Immature natural killer cell (primary cell): ENCODE measurements at regions not wholly inside any gene's neighbourhood (a gene's known extent, or its start where the extent isn't known, plus 50 kb on each side); places are given as distances from the start of the nearest gene placed in this dataset.

Experiments
- DNase-seq, 3 donors: peaks; one replicate each; pipeline ENCODE4 v3.0.0; 2022; ENCODE audit warnings: mixed read lengths in 1 of 3
- H3K27ac Mint-ChIP-seq, 6 donors: one replicate each; pipeline ENCODE4 v1.8.0; 2020; ENCODE audit warnings: mixed read lengths in 6 of 6, mild to moderate bottlenecking in 5 of 6, inconsistent platforms in 4 of 6, moderate library complexity in 3 of 6
- H3K27me3 Mint-ChIP-seq, 3 donors: one replicate each; pipeline ENCODE4 v1.8.0; 2020 to 2021; ENCODE audit warnings: low read depth in 3 of 3, mild to moderate bottlenecking in 3 of 3, mixed read lengths in 3 of 3, moderate library complexity in 3 of 3, inconsistent platforms in 1 of 3
- H3K36me3 Mint-ChIP-seq, 3 donors: one replicate each; pipeline ENCODE4 v1.8.0; 2020; ENCODE audit warnings: mixed read lengths in 3 of 3, inconsistent platforms in 2 of 3, mild to moderate bottlenecking in 2 of 3
- H3K4me1 Mint-ChIP-seq, 2 donors: one replicate each; pipeline ENCODE4 v1.8.0; 2020; ENCODE audit warnings: inconsistent platforms in 2 of 2, mild to moderate bottlenecking in 2 of 2, mixed read lengths in 2 of 2, moderate library complexity in 1 of 2
- H3K4me3 Mint-ChIP-seq, 5 donors: one replicate each; pipeline ENCODE4 v1.8.0; 2020; ENCODE audit warnings: mild to moderate bottlenecking in 5 of 5, mixed read lengths in 5 of 5, inconsistent platforms in 3 of 5, moderate library complexity in 3 of 5
- H3K9me3 Mint-ChIP-seq, 6 donors: one replicate each; pipeline ENCODE4 v1.8.0; 2020; ENCODE audit warnings: mild to moderate bottlenecking in 6 of 6, mixed read lengths in 6 of 6, inconsistent platforms in 4 of 6, moderate library complexity in 3 of 6

DNA sequence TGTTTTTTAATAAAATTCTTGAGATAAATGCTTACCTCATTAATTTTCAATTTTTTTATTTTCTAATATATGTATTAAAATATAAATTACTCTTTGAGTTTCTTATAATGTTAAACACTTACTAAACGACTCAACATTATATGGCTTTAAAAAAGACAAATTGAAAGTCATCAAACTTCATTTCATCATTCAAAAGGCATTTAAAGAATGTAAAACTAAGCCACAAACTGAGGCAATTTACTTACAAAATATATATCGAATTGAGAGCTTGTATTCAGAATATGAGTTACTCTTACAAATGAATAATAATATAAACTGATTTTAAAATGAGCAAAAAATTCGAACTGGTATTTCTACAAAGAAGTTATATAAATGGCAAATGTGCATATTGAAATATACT, 1262.2 kb upstream of the PIK3C3 start:
- no peaks in the 10 kb centered on the region for H3K36me3 Mint-ChIP-seq
- H3K27ac Mint-ChIP-seq: no peak overlapping the region
- peaks cover 6 to 46% (median 25%) of the 10 kb centered on the region in 6 donors for H3K9me3 Mint-ChIP-seq
- no peaks in the 10 kb centered on the region for H3K4me1 Mint-ChIP-seq
- DNase-seq: no peak
- H3K27me3 Mint-ChIP-seq: peaks cover 0 to 1% (median 0%) of the 10 kb centered on the region in 3 donors
- H3K4me3 Mint-ChIP-seq: no peak overlapping the region

DNA sequence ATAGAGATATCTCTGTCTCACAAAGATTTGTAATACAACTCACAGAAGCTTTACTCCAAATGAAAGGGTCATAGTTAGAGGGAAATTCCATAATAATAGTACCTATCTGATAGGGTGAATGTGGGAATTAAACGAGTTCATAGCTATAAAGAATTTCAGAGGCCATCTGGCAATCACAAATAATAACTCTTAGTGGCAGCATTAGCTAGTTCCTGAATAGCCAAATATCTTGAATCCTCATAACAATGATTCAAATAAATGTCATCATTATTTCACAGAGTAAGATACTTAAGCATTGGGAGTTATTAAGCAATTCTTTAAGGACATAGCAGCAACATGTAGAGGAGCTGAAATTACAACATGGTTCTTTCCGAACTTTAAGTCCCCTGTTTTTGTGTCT, 1265.0 kb upstream of the PIK3C3 start:
- Mint-ChIP-seq H3K36me3 (no peaks in the 10 kb centered on the region), H3K4me1 (no peaks in the 10 kb centered on the region), H3K9me3 (peaks cover 6 to 47% (median 19%) of the 10 kb centered on the region in 6 donors), H3K27me3 (no peaks in the 10 kb centered on the region), H3K4me3 (no peak overlapping the region), H3K27ac (no peak overlapping the region)
- DNase-seq: no peak

DNA sequence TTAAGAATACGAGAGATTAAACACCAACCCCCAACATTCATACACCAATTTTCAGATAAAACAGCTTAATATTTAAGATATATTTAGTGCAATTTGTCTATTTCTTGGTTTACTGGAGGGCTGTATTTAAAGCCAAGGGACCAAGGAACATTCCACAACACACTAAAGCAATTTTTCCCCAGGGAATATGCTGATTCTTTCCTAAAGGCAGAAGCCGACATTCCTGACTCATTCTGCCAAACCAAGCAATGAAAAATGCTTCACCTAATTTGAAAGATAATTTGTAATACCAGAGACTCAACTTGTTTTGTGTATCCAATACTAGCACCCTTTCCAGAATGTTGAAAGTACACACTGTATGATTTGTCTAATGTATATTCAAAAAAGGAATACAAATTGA, 1267.6 kb upstream of the PIK3C3 start:
- H3K27me3 Mint-ChIP-seq: no peaks in the 10 kb centered on the region
- H3K4me1 Mint-ChIP-seq: no peaks in the 10 kb centered on the region
- H3K9me3 Mint-ChIP-seq: peaks cover 6 to 53% (median 19%) of the 10 kb centered on the region in 6 donors
- H3K36me3 Mint-ChIP-seq: no peaks in the 10 kb centered on the region
- H3K27ac Mint-ChIP-seq: no peak overlapping the region
- DNase-seq: no peak
- H3K4me3 Mint-ChIP-seq: no peak overlapping the region

DNA sequence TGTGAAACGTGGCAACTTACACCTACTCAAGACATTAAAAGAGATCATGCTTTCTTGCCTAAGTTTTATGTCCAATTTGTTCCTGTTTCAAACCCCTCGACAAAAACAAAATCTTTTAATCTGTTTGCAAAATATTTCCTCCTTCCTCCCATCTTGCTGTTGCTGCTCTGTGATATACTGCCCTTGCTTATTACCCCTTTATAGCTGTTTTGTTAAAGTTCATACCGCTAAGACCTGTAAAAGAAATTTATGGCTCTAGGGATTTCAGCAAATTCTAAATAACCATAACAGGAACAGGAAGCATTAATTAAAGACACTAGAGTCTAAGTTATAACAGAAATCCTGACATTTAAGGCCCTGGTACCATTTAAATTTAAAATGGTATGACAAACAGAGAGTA, 1268.2 kb upstream of the PIK3C3 start:
- no peaks in the 10 kb centered on the region for H3K27me3 Mint-ChIP-seq
- no peak overlapping the region for H3K4me3 Mint-ChIP-seq
- H3K36me3 Mint-ChIP-seq: no peaks in the 10 kb centered on the region

DNA sequence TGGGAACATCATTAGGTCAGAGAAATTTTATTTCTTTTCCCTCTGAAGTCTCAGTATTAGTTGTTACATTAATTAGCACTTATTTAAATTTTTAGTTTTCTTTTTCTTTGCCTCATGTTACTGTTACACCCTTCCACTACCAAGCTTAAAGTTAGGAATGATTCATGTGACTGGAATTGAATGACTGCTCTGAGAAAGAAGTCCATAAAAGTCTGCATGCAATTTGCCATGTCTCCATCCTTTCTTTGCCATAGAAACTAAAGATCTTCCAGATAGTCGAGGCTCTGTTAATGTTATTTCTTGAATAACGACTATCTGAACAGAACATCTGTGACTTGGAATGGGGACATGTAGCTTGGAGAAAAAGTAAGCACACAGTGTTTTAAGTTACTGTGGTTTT, 1269.8 kb upstream of the PIK3C3 start:
- no peaks in the 10 kb centered on the region for H3K27me3 Mint-ChIP-seq
- peaks cover 6 to 58% (median 21%) of the 10 kb centered on the region in 6 donors for H3K9me3 Mint-ChIP-seq
- H3K4me1 Mint-ChIP-seq: no peaks in the 10 kb centered on the region
- DNase-seq: no peak
- H3K36me3 Mint-ChIP-seq: no peaks in the 10 kb centered on the region
- no peak overlapping the region for H3K4me3 Mint-ChIP-seq
- H3K27ac Mint-ChIP-seq: no peak overlapping the region

More for the DNA sequence above, 1268.2 kb upstream of the PIK3C3 start:
- Mint-ChIP-seq H3K9me3 (peaks cover 6 to 53% (median 21%) of the 10 kb centered on the region in 6 donors), H3K27ac (no peak overlapping the region), H3K4me1 (no peaks in the 10 kb centered on the region)
- no peak for DNase-seq

DNA sequence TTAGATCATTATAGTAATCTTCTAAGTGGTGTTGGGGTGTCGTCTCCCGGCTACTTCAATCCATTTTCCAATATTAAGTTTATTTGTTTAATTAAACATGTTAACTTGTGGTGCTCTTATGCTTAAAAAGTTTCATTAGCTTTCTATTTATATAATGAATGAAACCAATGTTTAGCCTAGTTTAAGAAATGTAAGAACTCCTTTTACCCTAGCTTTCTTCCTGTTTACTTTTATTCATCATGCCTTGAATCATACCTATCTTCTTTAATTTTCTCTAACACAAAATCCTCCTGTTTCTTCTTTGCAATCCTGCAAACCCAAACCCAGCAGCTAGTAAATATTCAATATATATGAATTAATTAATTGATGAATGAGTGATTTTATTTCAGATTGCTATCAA, 1276.7 kb upstream of the PIK3C3 start:
- no peaks in the 10 kb centered on the region for H3K36me3 Mint-ChIP-seq
- H3K27me3 Mint-ChIP-seq: no peaks in the 10 kb centered on the region
- no peak overlapping the region for H3K4me3 Mint-ChIP-seq
- H3K27ac Mint-ChIP-seq: no peak overlapping the region
- peaks cover 2 to 44% (median 8%) of the 10 kb centered on the region in 6 donors for H3K9me3 Mint-ChIP-seq
- no peaks in the 10 kb centered on the region for H3K4me1 Mint-ChIP-seq
- no peak for DNase-seq

DNA sequence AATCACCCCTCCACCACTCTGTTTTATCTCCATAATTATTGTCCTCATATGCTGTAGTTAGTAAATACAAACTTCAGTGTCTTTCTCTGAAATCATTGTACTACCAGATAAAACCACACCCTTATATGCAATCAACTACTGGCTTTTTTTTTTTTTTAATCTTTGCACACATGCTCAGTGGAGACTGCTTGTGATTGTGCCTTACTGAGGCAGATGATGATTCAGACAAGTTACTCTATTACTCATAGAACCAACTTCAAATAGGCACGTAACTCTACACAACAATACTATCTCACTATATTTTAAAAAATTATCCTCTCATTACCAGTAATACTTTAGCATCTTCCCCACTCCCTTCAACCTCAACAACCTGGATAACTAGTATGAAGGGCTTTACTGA, 1278.4 kb upstream of the PIK3C3 start:
- Mint-ChIP-seq H3K27ac (no peak overlapping the region), H3K9me3 (peaks cover 4 to 49% (median 8%) of the 10 kb centered on the region in 6 donors), H3K4me3 (no peak overlapping the region), H3K4me1 (no peaks in the 10 kb centered on the region), H3K36me3 (no peaks in the 10 kb centered on the region), H3K27me3 (no peaks in the 10 kb centered on the region)
- DNase-seq: no peak

DNA sequence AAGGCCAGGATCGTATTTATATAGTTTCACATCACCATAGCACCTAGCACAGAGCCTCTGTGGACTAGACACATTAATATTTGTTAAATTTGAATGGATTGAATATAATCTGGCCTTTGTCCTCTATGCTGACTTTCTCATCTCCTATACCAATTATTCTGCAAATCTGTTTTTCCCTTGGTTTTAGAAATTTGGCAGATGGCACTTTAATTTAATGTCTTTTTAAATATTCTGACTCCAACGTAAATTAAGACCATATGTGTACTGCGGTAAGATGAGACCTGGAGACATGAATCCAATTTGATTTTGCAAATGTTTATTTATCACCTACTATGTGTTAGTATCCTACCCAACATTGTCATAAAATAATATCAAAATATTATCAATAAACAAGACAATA, 1281.9 kb upstream of the PIK3C3 start:
- H3K4me1 Mint-ChIP-seq: no peaks in the 10 kb centered on the region
- H3K9me3 Mint-ChIP-seq: peaks cover 8 to 42% (median 14%) of the 10 kb centered on the region in 6 donors
- no peaks in the 10 kb centered on the region for H3K27me3 Mint-ChIP-seq
- DNase-seq: no peak
- no peak overlapping the region for H3K4me3 Mint-ChIP-seq
- H3K36me3 Mint-ChIP-seq: no peaks in the 10 kb centered on the region
- no peak overlapping the region for H3K27ac Mint-ChIP-seq

DNA sequence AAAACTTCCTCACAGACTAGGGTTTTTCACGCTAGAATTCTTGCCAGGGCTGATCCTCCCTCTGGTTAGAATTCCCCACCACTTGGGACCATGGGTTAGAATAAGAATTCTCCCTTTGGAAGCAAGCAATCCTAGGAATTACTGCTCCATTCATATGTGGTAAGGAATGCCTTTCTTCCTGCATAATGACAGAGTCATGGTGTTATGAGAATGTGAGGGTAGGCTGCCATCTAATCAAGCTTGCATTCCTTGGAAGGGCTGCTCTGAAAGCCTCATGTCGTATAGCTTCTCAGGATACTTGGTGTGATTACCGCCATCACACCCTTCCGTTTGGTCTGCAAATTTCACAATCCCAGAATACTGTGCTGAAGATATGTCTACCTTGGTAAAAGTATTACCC, 1282.4 kb upstream of the PIK3C3 start:
- Mint-ChIP-seq H3K36me3 (no peaks in the 10 kb centered on the region), H3K9me3 (peaks cover 10 to 47% (median 18%) of the 10 kb centered on the region in 6 donors), H3K4me3 (no peak overlapping the region), H3K27me3 (no peaks in the 10 kb centered on the region), H3K27ac (no peak overlapping the region), H3K4me1 (no peaks in the 10 kb centered on the region)
- DNase-seq: no peak

DNA sequence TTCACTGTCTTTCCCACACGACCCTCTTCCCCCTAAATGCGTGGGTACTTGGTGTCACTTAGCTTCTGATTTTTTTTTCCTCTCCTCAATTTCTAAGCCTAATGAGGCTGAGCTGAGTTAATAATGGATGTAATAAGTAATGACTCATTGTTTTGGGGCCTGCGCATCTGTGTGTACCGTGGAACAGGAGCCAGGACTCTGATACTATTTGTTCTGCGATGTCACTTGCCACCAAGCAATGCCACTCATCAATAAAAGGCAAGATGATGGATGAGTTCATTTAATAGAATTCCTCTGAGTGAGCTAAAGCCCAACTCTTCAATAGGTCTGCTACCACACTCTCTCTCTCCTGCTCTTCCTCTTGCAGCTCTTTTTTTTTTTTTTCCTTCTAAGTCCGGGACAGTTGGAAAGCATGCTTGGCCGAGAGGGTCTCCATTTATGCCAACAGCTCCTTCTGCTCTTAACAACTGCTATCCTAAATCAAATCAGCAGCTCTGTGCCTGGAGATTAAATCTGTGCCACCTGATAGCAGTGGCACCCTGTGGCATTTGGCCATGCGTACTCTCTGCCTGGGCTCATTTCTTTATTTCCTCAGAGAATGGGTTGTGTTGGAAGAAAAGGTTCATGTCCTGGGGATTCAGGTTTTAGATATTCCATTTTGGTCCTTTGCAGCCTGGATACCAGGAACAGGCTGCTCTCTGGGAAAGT, 1284.2 kb upstream of the PIK3C3 start:
- H3K27ac Mint-ChIP-seq: no peak overlapping the region
- peaks cover 16 to 54% (median 25%) of the 10 kb centered on the region in 6 donors for H3K9me3 Mint-ChIP-seq
- no peaks in the 10 kb centered on the region for H3K27me3 Mint-ChIP-seq
- H3K36me3 Mint-ChIP-seq: no peaks in the 10 kb centered on the region
- no peak overlapping the region for H3K4me3 Mint-ChIP-seq
- DNase-seq: no peak
- no peaks in the 10 kb centered on the region for H3K4me1 Mint-ChIP-seq

DNA sequence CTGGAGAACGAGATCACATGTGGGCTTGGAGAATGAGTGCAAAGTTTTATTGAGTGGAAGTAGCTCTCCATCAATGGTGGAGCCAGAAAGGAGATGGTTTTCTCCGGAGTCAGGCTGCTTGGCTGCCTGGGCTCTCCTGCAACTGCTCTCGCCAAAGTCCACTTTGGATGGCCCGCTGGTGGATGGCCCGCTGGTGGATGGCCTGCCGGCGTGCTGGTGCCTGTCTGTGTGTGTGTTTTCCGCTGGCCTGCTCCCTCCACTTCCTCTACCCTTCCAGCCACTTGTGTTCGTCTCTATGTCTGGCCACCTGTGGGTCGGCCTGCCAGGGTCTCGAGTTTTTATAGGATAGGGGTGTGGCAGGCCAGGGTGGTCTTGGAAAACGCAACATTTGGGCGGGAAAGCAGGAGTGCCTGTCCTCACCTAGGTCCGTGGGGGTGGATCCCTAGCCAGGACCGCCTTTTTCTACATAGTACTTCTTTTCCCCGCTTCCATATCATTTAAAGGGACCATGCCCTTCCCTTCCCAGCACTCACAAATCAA, 1292.1 kb upstream of the PIK3C3 start:
- Mint-ChIP-seq H3K36me3 (no peaks in the 10 kb centered on the region), H3K27me3 (peaks cover 0 to 1% (median 0%) of the 10 kb centered on the region in 3 donors), H3K27ac (no peak overlapping the region), H3K9me3 (peaks cover 11 to 58% (median 30%) of the 10 kb centered on the region in 6 donors), H3K4me3 (no peak overlapping the region), H3K4me1 (no peaks in the 10 kb centered on the region)
- DNase-seq: no peak

DNA sequence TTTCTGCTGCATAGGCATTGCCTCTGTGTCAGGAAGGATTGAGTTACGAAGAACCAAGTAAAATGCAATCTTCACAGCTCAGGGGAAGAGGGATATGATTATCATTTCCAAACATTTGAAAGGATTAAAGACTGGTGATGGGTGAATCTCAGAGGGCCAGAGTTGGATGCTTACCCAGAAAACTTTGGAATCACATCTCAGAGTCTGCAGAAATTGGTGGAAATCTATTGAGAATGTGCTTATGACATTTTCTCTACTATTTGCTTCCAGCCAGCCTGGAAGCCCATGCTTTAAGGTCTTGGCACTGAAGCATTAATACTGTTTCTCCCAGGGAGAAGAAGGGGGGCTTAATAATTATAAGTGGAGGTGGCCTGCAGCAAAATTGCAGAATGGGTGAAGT, 1301.4 kb upstream of the PIK3C3 start:
- peaks cover 0 to 2% (median 1%) of the 10 kb centered on the region in 3 donors for H3K27me3 Mint-ChIP-seq
- H3K4me1 Mint-ChIP-seq: no peaks in the 10 kb centered on the region
- no peak for DNase-seq
- H3K4me3 Mint-ChIP-seq: no peak overlapping the region
- H3K9me3 Mint-ChIP-seq: peaks cover 18 to 57% (median 42%) of the 10 kb centered on the region in 6 donors
- no peak overlapping the region for H3K27ac Mint-ChIP-seq
- no peaks in the 10 kb centered on the region for H3K36me3 Mint-ChIP-seq

DNA sequence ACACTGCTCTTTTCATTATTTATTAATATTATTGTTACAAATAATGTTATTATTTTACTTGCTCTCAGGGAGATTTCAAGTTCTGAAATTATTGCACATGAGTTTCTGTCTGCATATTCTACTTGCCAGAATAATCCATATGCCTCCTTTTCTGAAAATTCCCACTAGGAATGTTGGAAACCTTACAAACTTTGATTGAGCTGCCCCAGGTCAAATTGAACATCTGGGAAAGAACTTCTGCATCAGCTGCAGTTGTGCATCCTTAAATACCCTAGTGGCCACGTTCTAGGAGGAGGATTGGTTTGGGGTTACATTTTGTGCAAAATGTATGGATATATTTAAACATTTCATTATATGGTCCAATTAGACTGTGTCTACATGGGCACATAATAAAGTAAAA, 1302.7 kb upstream of the PIK3C3 start:
- Mint-ChIP-seq H3K4me1 (no peaks in the 10 kb centered on the region), H3K27ac (no peak overlapping the region), H3K9me3 (peaks cover 14 to 62% (median 40%) of the 10 kb centered on the region in 6 donors), H3K36me3 (no peaks in the 10 kb centered on the region), H3K27me3 (peaks cover 0 to 2% (median 1%) of the 10 kb centered on the region in 3 donors), H3K4me3 (no peak overlapping the region)
- no peak for DNase-seq

DNA sequence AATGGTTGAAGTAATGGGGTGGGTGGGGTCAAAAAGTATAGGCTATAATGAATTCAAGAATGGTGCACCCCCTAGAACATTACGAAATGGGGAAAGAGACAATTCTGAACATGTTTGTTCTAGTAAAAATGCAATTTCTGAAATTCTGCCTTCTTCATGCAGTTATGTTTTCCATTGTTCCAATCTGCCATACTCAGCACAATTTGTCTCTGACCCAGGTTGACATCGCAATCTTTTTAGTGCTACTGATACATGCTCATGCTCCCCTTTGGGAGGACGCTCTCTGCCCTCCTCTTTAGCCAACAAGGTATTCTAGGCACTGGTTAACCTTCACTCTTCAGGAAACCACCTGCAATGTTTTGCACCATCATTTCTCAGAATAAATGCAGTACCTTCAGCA, 1303.9 kb upstream of the PIK3C3 start:
- H3K4me3 Mint-ChIP-seq: no peak overlapping the region
- H3K9me3 Mint-ChIP-seq: peaks cover 14 to 69% (median 44%) of the 10 kb centered on the region in 6 donors
- H3K4me1 Mint-ChIP-seq: no peaks in the 10 kb centered on the region
- H3K27me3 Mint-ChIP-seq: peaks cover 0 to 1% (median 0%) of the 10 kb centered on the region in 3 donors
- no peak for DNase-seq
- no peak overlapping the region for H3K27ac Mint-ChIP-seq
- H3K36me3 Mint-ChIP-seq: no peaks in the 10 kb centered on the region
